BJ (cell line): ENCODE measurements at regions not wholly inside any gene's neighbourhood (a gene's known extent, or its start where the extent isn't known, plus 50 kb on each side); places are given as distances from the start of the nearest gene placed in this dataset.

Source experiments
- CTCF ChIA-PET: fragments of 350-600 bp; formaldehyde crosslinking; extraction: SDS; loops from one replicate; lab custom pipeline; 2021; ENCODE audit warnings: antibody characterized with exemption, inconsistent platforms; lab: Yijun Ruan, JAX
- POLR2A ChIA-PET: fragments of 300-600 bp; sonication (Branson Sonifier 250); formaldehyde crosslinking; extraction: SDS; loops from one replicate; lab custom pipeline; 2021; ENCODE audit warnings: antibody characterized with exemption; lab: Charles Lee
- DNase-seq: peaks from one replicate; pipeline ENCODE4 v3.0.0-alpha.2; 2011; ENCODE audit warnings: low read depth
- H3K27me3 ChIP-seq: 2 replicates; pipeline ENCODE4 v1.6.0; 2011; ENCODE audit warnings: low read length; ENCODE audit not compliant: control insufficient read depth, insufficient read depth
- H3K36me3 ChIP-seq: 2 replicates; pipeline ENCODE4 v1.5.1; 2011; ENCODE audit warnings: low read length; ENCODE audit not compliant: control insufficient read depth, insufficient read depth
- H3K4me3 ChIP-seq: 2 replicates; pipeline ENCODE4 v1.5.1; 2011; ENCODE audit warnings: low read depth, mild to moderate bottlenecking, control low read depth, low read length
- CTCF ChIP-seq: IDR thresholded peaks from 2 replicates; pipeline ENCODE4 v1.5.1; 2011; ENCODE audit warnings: low read depth, mild to moderate bottlenecking, control low read depth, inconsistent platforms, low read length, moderate library complexity; ENCODE audit not compliant: insufficient read depth

- H3K36me3 ChIP-seq = no peaks in the 10 kb centered on the region
- H3K4me3 ChIP-seq = no peak overlapping the region
- DNase-seq = no peak
- CTCF ChIA-PET = no interaction called here
- TF ChIP-seq CTCF = no peak
- H3K27me3 ChIP-seq = no peaks in the 10 kb centered on the region; the same call in 1 of the 2 replicates
- POLR2A ChIA-PET = no interaction called here
These were observed 238.3 kb downstream of the EN1 start for GRCh38 chr2:118609138-118609537.

- no peak for TF ChIP-seq CTCF
- ChIA-PET CTCF (no interaction called here), POLR2A (no interaction called here)
- Histone ChIP-seq H3K27me3 (no peaks in the 10 kb centered on the region; the same call in 1 of the 2 replicates), H3K36me3 (no peaks in the 10 kb centered on the region), H3K4me3 (no peak overlapping the region)
- no peak for DNase-seq
These were observed 239.8 kb downstream of the EN1 start for GRCh38 chr2:118607641-118608040.

- DNase-seq = no peak
- Histone ChIP-seq H3K27me3 (no peaks in the 10 kb centered on the region; the same call in 1 of the 2 replicates), H3K4me3 (no peak overlapping the region), H3K36me3 (no peaks in the 10 kb centered on the region)
- no peak for TF ChIP-seq CTCF
- ChIA-PET CTCF (no interaction called here), POLR2A (no interaction called here)
These were observed 242.6 kb downstream of the EN1 start for GRCh38 chr2:118604811-118605210.

- Histone ChIP-seq H3K27me3 (no peaks in the 10 kb centered on the region; the same call in 1 of the 2 replicates), H3K4me3 (no peak overlapping the region), H3K36me3 (no peaks in the 10 kb centered on the region)
- CTCF ChIA-PET = no interaction called here
- TF ChIP-seq CTCF = no peak
- no peak for DNase-seq
- POLR2A ChIA-PET = interaction anchor here (0.7 kb wide), 1 partner anchor 601 kb away, joined by 3 read pairs; no protein-coding TSS in a partner anchor
These were observed 243.1 kb downstream of the EN1 start for GRCh38 chr2:118604371-118604770.

- no peak for TF ChIP-seq CTCF
- Histone ChIP-seq H3K36me3 (no peaks in the 10 kb centered on the region), H3K4me3 (no peak overlapping the region), H3K27me3 (no peaks in the 10 kb centered on the region)
- ChIA-PET POLR2A (no interaction called here), CTCF (no interaction called here)
- no peak for DNase-seq
These were observed 248.3 kb downstream of the EN1 start for GRCh38 chr2:118599141-118599540.
